DMS 273 (cell line): ENCODE measurements at regions not wholly inside any gene's neighbourhood (a gene's known extent, or its start where the extent isn't known, plus 50 kb on each side); places are given as distances from the start of the nearest gene placed in this dataset.

Experiments used
- DNase-seq: peaks from one replicate; lab custom pipeline; 2025; ENCODE audit not compliant: unreplicated experiment; lab: John Stamatoyannopoulos, UW

- DNase-seq = no peak
Observed at GRCh38 chr13:106789911-106790310, 222.0 kb upstream of the ARGLU1 start.

GRCh38 chr13:106786006-106786563, 218.1 kb upstream of the ARGLU1 start:
- DNase-seq = no peak

- no peak for DNase-seq
Observed at GRCh38 chr13:106774621-106775020, 206.7 kb upstream of the ARGLU1 start.

DNA sequence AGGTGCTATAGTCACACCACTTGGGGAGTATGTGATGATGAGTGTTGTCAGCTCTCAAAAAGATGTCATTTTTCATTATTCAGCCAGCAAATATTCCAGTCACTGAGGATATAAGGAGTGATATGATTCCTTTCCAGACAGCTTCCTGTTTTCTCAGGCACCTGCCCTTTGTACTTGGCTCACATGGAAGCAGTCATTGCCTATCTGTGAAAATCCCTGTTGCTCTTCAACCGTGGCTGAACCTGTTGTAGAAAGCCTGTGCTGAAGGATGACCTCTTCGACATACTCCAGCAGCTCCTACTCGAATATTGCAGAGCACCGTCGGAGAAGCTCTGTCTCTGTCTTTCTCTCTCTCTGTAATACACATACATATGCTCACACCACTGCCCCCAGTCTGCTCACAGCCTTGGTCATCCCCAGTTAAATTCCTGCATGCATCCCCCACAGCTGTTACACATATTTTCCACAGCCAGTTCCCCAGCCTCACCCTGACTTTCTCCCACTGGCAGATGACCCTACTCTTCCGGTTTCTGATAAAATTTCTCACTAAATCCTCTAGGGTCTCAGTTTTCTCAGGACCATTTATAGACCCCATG, 204.2 kb upstream of the ARGLU1 start:
- DNase-seq = no peak

DNA sequence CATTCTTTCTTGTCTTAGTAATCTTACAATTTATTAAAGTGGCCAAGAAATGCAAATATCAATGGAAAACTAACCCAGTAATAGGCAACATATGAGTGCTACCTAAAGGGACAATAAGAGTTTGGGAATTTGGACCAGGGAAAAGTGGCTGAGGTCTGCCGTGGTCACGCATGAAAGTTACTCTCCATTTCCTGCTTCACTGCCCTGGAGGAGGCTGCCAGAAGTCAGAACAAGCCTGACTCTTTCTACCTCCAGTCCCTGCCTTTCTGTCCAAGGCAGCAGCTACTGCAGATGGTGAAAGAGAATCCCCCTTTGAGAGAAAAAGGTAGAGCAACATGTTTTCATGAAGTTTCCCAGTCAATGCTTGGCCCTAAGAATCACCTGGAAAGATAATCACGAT, 201.1 kb upstream of the ARGLU1 start:
- no peak for DNase-seq

DNA sequence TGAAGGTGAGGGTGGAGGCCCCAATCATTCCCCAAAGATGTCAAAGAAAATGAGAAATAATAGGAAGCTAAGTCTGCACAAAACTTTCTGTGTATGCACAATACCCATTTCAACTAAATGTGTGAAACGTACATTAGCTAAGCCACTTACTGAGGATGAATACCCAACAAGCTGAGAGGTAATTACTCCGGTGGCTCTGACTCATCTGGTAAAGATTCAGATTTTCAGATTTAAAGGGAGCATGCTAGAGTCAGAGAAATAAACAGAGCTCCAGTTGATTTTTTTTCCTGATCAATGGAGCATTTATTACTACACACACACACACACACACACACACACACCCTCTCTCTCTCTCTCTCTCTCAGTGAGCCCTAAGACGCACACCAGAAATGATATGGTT, 194.8 kb upstream of the ARGLU1 start:
- no peak for DNase-seq

- DNase-seq = no peak
Observed at GRCh38 chr13:106756446-106756845, 188.5 kb upstream of the ARGLU1 start.

GRCh38 chr13:106755542-106755941, 187.6 kb upstream of the ARGLU1 start:
- DNase-seq = no peak

DNA sequence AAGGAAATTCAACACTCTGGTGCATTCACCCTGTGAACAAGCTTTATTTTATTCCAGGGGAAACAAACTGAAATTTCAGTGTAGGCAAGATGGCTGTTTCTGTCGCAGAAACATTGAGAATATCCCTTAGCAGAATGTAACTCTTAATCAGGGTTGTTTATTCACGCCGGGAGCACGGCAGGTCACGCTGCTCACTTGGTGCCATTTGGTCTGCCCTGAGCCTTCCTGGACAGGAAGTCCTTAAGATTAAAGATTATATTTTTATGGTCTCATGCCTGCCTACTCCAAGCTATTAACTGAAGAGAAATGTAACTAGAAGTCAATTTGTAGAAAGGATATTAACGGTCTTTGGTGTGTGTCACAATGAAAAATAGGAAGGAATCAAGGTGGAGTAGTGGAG, 185.3 kb upstream of the ARGLU1 start:
- DNase-seq = no peak

GRCh38 chr13:106752584-106753170, 184.7 kb upstream of the ARGLU1 start:
- DNase-seq = no peak

DNA sequence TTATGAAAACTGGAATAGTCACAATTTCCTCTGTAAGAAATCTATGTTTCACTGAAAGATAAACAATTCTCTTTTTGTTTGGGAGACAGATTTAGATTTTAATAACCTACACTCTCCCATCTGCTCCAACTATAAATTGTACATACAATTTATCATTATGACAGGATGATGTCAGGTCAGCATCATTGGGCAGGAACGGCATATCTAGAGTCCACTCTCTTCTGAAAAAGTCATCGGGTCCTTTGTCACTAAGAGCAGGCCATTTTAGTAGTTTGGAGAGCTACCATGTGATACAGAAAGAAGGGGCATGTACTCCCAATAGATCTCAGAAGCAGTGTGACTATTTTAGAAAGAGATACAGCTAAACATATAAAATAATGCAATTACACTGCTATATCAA, 180.8 kb upstream of the ARGLU1 start:
- no peak for DNase-seq

DNA sequence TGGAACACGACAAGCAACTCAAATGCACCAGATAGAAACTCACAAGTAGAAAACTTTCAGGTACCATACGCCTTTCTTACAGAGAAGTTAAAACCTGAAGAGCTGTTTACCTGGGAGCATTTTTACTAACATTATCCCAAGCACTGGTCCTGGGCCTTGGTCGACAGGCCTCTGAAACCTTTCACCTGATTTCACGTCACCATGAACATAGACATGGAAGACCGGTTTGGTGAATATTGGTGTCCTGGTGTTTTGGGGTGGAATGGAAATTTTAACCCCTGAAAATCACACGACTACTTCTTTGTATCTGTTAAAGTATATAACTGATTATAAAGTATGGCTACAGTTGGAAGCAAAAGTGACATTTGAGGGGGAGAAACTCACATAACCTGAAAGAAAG, 176.6 kb upstream of the ARGLU1 start:
- DNase-seq = no peak

DNA sequence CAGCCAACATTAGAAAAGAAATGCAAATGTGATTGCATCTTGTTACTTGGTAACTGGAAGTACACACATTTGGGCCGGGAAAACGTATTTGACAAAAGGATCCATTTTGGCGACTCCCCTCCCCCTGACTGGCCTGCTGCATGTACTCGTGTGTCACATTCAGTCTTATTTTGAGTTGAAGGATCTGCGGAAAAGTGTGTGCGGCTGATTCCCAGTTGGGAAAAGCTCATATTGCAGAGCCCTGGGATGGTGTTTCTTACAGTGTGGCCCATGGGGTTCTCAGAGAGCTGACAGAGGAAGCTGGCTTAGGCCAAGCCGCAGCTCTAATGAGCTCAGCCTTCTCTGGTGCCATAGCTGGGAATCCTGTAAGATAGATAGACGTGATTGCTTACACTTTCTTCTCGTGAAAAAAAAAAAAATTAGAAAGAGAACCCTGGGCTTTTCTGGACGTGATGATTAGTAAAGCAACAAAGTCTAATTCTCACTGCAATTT, 170.3 kb upstream of the ARGLU1 start:
- no peak for DNase-seq

DNA sequence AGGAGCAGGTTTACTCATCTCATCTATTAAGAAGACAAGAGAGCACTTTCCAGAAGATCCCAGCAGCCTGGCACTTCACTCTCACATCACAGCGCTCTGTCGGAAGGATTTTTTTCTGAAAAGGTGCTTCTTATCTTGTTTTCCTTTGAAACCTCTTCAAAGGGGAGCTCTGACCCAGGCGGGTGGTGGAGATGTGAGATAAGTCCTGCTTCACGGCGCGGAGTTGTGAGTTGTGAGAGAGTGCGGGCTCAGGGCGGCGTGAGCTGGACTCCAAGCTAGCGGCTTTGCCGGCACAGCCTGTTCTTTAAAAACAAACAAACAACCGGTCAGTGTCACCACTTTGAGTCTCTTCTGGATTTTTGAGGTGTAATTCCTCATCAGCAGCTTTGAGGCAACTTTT, 169.0 kb upstream of the ARGLU1 start:
- DNase-seq = no peak

DNA sequence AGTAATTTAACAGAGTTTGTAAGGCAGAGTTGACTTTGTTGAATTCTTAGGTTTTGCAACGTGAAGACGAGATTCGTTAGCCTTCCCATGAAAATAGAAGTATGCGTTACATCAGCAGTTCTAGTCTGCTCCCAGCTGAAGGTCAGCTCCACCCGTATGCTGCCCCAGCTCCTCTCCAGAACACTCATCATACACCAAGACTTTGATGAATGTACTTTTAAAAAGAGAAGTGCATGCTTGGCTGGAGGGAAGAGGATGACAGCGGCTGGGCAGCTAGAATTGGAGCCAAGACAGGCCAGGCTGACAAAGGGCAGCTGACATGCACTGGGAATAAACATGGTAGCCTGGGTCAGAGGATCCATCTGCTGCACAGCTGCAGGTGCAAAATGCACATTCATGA, 166.3 kb upstream of the ARGLU1 start:
- no peak for DNase-seq

- DNase-seq = no peak
Observed at GRCh38 chr13:106723036-106723435, 155.1 kb upstream of the ARGLU1 start.

DNA sequence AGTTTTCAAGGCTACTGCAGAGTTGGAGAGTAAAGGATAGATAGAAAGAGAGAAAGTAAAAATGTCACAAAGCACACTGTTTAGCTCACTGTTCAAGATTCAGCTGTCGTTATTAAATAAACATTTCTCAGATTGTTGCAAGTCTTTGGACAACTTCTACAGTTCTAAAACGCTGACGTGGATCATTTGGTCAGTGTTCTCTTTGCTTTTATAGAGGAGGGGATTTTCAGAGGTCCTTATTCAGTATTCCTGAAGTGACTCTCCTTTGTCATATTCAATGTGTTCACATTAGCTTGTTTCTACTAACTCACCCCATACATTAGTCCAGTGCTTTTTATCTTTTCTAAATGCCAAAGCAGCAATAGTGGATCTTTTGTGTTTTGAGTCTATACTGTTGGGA, 154.7 kb upstream of the ARGLU1 start:
- no peak for DNase-seq

- DNase-seq = no peak
Observed at GRCh38 chr13:106721599-106721998, 153.7 kb upstream of the ARGLU1 start.

- no peak for DNase-seq
Observed at GRCh38 chr13:106714271-106714982, 146.5 kb upstream of the ARGLU1 start.

DNA sequence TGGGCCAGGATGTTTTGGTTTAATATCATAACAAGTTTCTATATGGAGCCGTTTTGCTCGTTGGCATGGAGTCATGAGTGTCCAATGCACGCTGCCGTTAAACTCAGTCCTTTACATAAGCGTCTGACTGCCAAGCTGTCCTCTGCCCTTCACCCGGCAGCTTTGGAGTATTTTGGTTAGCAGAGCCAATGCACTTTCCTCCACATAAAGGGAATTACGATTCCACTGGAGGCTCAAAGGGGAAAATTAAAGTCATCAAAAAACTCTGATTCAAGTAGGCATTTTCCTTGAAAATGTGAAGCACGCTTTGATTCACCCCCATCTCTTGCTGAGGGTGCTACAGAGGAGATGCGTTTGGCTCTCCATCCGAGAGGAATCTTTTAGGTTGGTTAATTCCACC, 144.4 kb upstream of the ARGLU1 start:
- DNase-seq = no peak

GRCh38 chr13:106710266-106710665, 142.3 kb upstream of the ARGLU1 start:
- DNase-seq = no peak

- DNase-seq = no peak
Observed at GRCh38 chr13:106709522-106709921, 141.6 kb upstream of the ARGLU1 start.
